Stomach smooth muscle (tissue), 2 donors: ENCODE measurements at regions not wholly inside any gene's neighbourhood (a gene's known extent, or its start where the extent isn't known, plus 50 kb on each side); places are given as distances from the start of the nearest gene placed in this dataset.

Source experiments
- H3K27ac ChIP-seq: one replicate; pipeline ENCODE4 v1.7.0; 2013; ENCODE audit warnings: mild to moderate bottlenecking, low read length, inconsistent platforms
- H3K27me3 ChIP-seq, 2 donors: one replicate each; pipeline ENCODE4 v1.7.0; 2013; ENCODE audit warnings: low read length in 2 of 2; ENCODE audit not compliant: insufficient read depth in 2 of 2, control insufficient read depth in 1 of 2
- H3K36me3 ChIP-seq, 2 donors: one replicate each; pipeline ENCODE4 v1.7.0; 2013; ENCODE audit warnings: low read length in 2 of 2; ENCODE audit not compliant: control insufficient read depth in 2 of 2, insufficient read depth in 2 of 2
- H3K4me1 ChIP-seq: one replicate; pipeline ENCODE4 v1.7.0; 2013; ENCODE audit warnings: low read length; ENCODE audit not compliant: control insufficient read depth, insufficient read depth
- H3K4me3 ChIP-seq, 2 donors: one replicate each; pipeline ENCODE4 v1.7.0; 2013; ENCODE audit warnings: low read length in 2 of 2
- H3K9ac ChIP-seq, 2 donors: one replicate each; pipeline ENCODE4 v1.7.0; 2013; ENCODE audit warnings: low read length in 2 of 2, mild to moderate bottlenecking in 1 of 2
- H3K9me3 ChIP-seq, 2 donors: one replicate each; pipeline ENCODE4 v1.7.0; 2013; ENCODE audit warnings: low read length in 2 of 2; ENCODE audit not compliant: control insufficient read depth in 2 of 2
- donor health status: healthy.
- donor health status: Pancreatic carcinoma.

DNA sequence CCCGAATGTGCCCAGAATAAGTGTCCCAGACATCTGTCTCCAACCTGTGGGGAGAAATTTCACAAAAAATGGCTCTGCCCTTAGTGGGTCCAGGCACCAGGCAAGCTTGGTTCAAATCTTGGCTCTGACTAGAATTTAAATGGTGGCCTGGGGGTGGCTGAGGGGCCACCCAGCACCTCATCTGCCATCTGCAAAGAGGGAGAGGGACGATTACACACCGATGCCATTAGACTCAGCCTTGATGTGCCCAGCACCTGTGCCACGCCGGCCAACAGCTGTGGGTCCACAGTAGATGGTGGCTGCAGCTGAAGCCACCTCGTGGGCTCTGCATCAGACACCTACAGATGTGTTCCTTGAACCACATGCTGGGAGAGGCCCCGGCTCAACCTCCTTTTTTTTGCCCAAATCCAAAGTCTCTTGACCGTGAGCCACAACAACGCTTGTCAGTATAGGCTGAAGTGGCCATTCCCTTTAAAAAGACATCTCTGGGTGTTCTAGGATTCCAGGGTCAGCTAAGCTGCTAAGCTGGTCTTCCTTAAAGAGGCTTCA lies 222.0 kb upstream of the RAB6C start:
- no peaks in the 10 kb centered on the region for H3K36me3 ChIP-seq
- no peaks in the 10 kb centered on the region for H3K27me3 ChIP-seq
- H3K27ac ChIP-seq, result no peak overlapping the region
- peaks cover 13% of the 10 kb centered on the region for H3K4me1 ChIP-seq
- H3K9ac ChIP-seq, result no peak overlapping the region
- H3K9me3 ChIP-seq, result no peaks in the 10 kb centered on the region
- H3K4me3 ChIP-seq, result no peak overlapping the region

DNA sequence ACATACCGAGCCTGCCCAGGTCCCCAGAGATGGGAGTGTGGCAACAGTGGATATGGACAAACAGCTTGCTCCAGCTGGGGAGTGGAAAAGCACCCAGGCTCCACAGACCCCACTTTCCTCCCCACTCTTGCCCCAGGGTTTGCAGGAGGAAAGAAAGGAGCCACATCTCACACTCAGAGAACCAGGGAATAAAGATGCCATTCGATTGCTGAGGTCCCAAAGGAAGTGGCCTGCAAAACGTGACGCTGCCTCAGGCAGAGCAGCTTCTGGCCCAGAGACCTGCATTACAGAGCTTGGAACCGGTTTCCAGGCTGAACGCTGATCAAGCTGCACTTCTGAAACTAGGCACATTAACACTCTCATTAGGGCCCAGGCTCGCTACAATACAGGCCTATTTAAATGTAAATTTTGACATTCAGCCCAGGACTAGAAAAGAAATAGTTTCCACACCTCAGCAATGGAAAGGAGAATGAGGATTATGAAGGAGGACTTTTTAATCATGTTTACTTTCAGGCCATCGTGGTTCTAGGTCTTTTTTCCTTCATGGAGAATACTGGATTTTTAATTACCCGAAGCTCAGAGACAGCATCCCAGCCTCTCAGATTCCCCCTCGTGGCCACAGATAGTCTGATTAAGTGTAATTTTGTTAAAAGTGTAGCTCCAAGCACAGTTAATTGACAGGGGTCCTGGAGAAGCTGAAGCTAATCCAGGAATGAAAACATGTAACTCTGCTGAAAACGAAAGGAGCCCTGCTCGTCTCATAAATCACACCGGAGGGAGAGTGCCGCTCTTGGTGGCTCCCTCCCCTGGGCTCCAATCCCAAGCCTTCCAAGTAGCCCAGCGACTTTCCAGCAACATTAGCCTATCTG lies 221.3 kb upstream of the RAB6C start:
- Histone ChIP-seq H3K9ac (peak overlapping the region; percentile 57 to 68), H3K36me3 (no peaks in the 10 kb centered on the region), H3K27ac (peak overlapping the region; percentile 11), H3K4me1 (peaks cover 13% of the 10 kb centered on the region), H3K4me3 (peak overlapping the region; percentile 51 to 77), H3K27me3 (no peaks in the 10 kb centered on the region), H3K9me3 (no peaks in the 10 kb centered on the region)

DNA sequence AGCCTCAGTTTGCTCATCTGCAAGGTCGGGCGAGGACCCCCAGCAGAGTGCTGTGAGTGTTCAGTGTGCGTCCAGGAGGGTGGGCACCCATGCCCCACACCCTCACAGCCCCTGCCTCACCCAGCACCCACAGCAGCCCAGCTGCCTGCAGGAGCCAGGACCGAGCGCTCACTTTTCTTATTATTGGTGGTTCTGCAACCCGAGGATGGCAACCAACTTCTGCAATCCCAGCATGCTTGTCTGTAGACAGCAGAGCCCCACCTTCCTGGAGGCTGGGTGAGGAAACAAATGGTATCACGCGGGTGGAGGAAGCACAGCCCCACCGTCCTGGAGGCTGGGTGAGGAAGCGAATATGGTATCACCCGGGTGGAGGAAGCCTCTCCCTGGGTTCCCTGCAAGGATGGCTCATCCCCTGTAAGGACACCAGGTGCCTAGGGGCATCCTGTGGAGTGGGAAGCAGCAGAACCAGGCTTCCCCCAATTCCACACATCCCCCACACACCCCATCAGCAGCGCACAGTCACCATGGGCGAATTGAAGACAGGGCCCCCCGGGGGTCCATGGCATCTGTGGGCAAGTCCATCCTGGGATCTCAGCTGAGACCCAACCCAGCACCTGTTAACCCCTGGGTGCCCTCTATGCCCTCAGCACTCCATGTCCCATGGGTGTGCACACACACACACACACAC lies 220.5 kb upstream of the RAB6C start:
- H3K4me3 ChIP-seq, result peak overlapping the region; percentile 51 to 77
- H3K36me3 ChIP-seq, result no peaks in the 10 kb centered on the region
- peak overlapping the region; percentile 57 to 68 for H3K9ac ChIP-seq
- H3K9me3 ChIP-seq, result no peaks in the 10 kb centered on the region
- H3K27ac ChIP-seq, result no peak overlapping the region
- peaks cover 13% of the 10 kb centered on the region for H3K4me1 ChIP-seq
- H3K27me3 ChIP-seq, result no peaks in the 10 kb centered on the region

DNA sequence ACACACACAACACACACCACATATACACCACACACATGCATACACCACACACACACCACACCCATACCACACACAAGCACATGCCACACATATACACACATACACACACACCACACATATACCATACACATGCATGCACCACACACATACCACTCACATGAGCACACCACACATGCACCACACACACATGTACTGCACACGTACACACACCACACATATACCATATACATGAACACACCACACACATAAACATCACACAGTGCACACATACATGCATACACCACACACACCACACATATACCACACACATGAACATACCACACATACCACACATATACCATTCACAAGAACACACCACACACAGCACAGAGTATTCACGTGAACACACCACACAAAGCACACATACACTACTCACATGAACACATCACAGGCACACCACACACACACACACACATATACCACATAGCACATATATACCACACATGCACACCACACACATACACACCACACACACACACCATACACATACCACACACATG lies 219.9 kb upstream of the RAB6C start:
- Histone ChIP-seq H3K36me3 (no peaks in the 10 kb centered on the region), H3K9me3 (no peaks in the 10 kb centered on the region), H3K27ac (no peak overlapping the region), H3K4me3 (peak overlapping the region in 1 of 2 donors; percentile 77), H3K9ac (no peak overlapping the region), H3K27me3 (peaks cover 0 to 3% of the 10 kb centered on the region in 2 donors), H3K4me1 (peaks cover 13% of the 10 kb centered on the region)

DNA sequence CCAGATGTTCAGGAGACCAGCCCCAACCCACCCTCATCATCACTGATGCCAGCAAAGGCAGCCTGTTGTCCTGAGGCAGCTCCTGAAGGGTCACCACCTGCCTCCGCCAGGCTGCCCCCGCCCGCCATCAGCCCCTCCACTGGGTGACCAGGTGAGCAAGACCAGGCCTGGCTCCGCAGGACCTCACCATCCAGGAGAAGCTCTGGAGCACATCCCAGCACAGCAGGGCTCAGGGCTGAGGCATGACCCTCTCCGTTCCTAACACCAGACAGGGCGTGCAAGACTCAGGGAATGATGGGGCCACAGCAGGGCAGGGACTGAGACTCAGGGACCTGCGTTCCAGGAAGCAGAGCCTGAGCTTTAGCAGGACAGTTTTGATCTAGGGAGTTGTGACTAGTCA lies 218.8 kb upstream of the RAB6C start:
- H3K9me3 ChIP-seq, result no peaks in the 10 kb centered on the region
- no peak overlapping the region for H3K4me3 ChIP-seq
- H3K36me3 ChIP-seq, result no peaks in the 10 kb centered on the region
- H3K27me3 ChIP-seq, result peaks cover 0 to 3% of the 10 kb centered on the region in 2 donors
- H3K4me1 ChIP-seq, result peaks cover 13% of the 10 kb centered on the region
- H3K27ac ChIP-seq, result no peak overlapping the region
- no peak overlapping the region for H3K9ac ChIP-seq

DNA sequence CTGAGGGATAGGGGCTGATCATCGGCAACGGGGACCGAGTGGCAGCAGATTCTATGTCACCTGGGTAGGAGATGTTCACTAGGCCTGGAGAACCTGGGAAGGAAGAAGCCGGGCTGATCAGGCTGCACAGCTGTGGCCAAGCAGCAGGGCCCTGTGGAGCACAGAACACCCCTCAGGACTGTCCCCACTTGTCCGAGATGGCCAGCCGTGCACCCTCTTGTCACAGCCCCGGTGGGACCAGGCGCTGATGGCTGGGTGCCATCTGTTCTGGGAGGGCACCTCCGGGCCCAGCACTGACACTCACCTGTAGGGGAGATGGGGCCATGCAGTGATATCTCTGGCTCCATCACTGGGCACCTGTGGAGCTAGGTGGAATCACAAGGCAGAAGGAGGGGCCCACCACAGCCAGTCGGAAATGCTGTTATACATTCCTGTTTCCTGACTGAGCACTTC lies 217.9 kb upstream of the RAB6C start:
- no peak overlapping the region for H3K9ac ChIP-seq
- H3K9me3 ChIP-seq, result no peaks in the 10 kb centered on the region
- no peak overlapping the region for H3K4me3 ChIP-seq
- peaks cover 13% of the 10 kb centered on the region for H3K4me1 ChIP-seq
- H3K27me3 ChIP-seq, result peaks cover 0 to 3% of the 10 kb centered on the region in 2 donors
- H3K36me3 ChIP-seq, result no peaks in the 10 kb centered on the region
- no peak overlapping the region for H3K27ac ChIP-seq

DNA sequence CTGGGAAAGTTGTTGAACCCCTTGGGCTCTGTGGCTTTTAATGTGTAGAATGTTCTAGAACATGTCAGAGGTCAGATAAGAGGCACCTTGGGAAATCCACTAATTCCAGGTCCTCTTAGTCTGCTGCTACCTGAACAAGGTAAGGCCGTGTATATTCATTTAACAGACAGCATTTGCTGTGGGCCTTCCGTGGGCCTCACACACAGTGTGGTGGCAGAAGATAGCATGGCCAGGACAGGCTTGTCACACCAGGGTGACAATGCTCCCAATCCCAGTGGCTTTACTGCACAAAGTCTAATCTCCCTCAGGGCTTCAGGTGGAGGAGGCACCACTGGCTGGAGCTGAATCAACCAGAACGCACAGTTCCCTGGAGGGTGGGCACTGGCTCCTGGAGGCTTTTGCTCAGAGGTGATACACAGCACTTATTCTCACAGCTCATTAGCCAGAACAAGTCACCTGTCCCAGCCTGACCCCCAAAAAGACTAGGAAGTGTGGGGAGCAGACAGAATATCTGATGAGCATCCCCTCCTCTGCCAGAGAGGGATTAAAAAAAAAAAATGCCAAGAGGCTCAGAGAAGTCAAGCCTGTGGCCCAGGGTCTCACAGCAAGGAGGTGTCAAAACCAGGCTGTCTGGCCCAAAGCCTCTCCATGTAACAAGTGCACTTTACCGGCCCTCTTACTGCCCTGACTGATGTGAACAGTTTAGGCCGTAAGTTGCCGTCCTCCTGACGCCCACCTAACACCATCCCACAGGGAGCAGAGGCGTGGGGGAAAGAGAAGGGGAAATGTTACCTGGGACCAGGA lies 216.9 kb upstream of the RAB6C start:
- peaks cover 13% of the 10 kb centered on the region for H3K4me1 ChIP-seq

DNA sequence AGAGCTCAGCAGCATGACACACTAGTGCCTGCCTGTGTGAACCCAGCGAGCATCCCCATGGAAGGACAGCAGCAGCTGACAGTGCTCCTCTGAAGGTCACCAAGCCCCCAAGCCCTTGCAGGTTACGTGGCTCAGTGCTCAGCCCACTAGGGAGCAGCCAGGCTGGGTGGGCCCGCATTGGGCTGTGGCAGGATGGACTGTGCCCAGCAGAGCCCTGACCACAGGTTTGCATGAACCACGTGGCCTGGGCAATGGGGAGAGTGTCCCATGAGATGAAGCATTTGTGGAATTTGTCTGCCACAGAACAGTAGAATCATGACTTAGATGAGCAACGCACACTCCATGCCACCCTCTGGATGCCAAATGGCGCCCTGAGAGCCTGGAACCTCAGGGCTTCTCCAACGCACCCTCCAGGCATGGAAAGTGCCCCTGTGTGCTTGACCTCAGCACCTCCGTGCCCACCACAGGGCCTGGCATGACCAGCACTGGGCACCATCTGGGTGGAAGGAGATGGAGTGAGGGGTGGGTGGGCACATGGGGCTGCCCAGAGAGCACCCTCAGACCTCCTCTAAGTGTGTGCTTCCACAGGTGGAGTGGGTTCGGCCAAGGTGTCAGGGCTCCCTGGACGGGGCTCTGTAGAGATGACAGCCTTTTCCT lies 216.1 kb upstream of the RAB6C start:
- no peak overlapping the region for H3K4me3 ChIP-seq
- H3K9me3 ChIP-seq, result no peaks in the 10 kb centered on the region
- no peak overlapping the region for H3K27ac ChIP-seq
- peaks cover 0 to 6% of the 10 kb centered on the region in 2 donors for H3K27me3 ChIP-seq
- H3K4me1 ChIP-seq, result peaks cover 7% of the 10 kb centered on the region
- H3K36me3 ChIP-seq, result no peaks in the 10 kb centered on the region
- H3K9ac ChIP-seq, result no peak overlapping the region

More for the DNA sequence above, 216.9 kb upstream of the RAB6C start:
- Histone ChIP-seq H3K27ac (no peak overlapping the region), H3K9ac (no peak overlapping the region), H3K36me3 (no peaks in the 10 kb centered on the region), H3K9me3 (no peaks in the 10 kb centered on the region), H3K4me3 (no peak overlapping the region), H3K27me3 (peaks cover 0 to 5% of the 10 kb centered on the region in 2 donors)

DNA sequence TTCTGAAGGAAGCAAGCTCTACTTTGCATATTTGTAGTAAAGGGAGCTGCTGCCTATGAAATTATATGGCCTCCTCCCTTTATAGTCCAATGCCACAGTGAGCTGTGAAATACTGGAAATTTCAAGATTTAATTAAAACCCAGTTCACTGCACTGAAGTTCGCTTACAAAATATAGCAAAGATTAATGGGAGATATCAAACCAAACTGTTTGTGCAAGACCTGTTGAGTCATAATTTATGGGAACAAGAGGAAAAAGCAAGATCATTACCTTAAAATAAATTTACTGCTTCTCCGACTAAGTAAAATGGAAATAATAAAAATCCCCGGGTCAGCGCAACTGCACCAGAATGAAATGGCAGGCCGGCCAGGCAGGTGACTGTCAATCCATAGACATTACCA lies 215.5 kb upstream of the RAB6C start:
- Histone ChIP-seq H3K36me3 (no peaks in the 10 kb centered on the region), H3K9me3 (no peaks in the 10 kb centered on the region), H3K9ac (no peak overlapping the region), H3K27ac (no peak overlapping the region), H3K4me3 (no peak overlapping the region), H3K4me1 (peaks cover 2% of the 10 kb centered on the region), H3K27me3 (peaks cover 0 to 6% of the 10 kb centered on the region in 2 donors)
